Mesothelial cell of epicardium (in vitro differentiated cells): ENCODE measurements at regions not wholly inside any gene's neighbourhood (a gene's known extent, or its start where the extent isn't known, plus 50 kb on each side); places are given as distances from the start of the nearest gene placed in this dataset.

ENCODE experiments used
- DNase-seq, 2 experiments: peaks; one replicate each; pipeline ENCODE4 v3.0.0; 2021; ENCODE audit warnings: low spot score in 2 of 2; ENCODE audit not compliant: unreplicated experiment in 2 of 2
- H3K27ac Mint-ChIP-seq: 2 replicates; pipeline ENCODE4 v1.8.0; 2021; ENCODE audit warnings: mixed read lengths
- H3K27me3 Mint-ChIP-seq: 2 replicates; pipeline ENCODE4 v1.8.0; 2021; ENCODE audit warnings: low read depth, mixed read lengths
- H3K36me3 Mint-ChIP-seq: 2 replicates; pipeline ENCODE4 v1.8.0; 2021; ENCODE audit warnings: mixed read lengths
- H3K4me1 Mint-ChIP-seq: 2 replicates; pipeline ENCODE4 v1.8.0; 2021; ENCODE audit warnings: mixed read lengths
- H3K4me3 Mint-ChIP-seq: 2 replicates; pipeline ENCODE4 v1.8.0; 2021; ENCODE audit warnings: mild to moderate bottlenecking, moderate library complexity, mixed read lengths
- H3K9me3 Mint-ChIP-seq: 2 replicates; pipeline ENCODE4 v1.8.0; 2021; ENCODE audit warnings: mixed read lengths
- TF ChIP-seq, protein P1 (sequence below): fragments of 200-600 bp; sonication (generic); IDR thresholded peaks from one replicate; pipeline ENCODE4 v1.5.0; 2021; ENCODE audit warnings: antibody characterized with exemption; ENCODE audit not compliant: unreplicated experiment

DNA sequence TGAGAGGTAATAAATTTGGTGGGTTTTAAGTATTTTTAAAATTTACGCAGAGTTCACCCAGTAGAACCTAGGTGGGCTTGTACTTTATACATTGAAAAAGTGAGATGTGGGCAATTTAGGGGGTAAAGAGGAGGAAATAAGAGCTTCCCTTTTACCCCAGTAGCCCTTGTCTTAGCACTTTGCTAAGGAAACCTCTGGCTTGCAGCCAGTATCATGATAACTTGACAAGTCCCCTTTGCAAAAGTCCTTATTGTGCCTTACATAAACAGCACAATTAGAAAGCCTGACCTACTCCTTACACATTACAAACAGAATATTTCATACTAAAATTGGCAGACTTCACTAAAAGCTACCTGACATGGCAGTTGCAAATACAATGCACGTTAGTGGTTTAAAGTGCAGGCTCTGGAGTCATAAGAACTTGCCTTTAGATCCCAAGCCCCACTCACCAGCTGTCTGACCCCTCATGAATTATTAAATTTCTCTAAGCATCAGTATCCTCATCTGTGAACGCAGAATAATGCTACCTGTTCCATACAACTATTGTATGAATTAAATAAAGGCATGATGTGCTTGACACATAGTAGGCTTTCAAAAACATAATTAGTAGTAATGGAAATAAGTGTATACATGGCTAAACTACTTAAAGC is 53.2 kb upstream of the NELL2 start:
- Mint-ChIP-seq H3K27me3 (peaks cover 7% of the 10 kb centered on the region), H3K4me1 (peaks cover 2% of the 10 kb centered on the region), H3K4me3 (no peak overlapping the region), H3K9me3 (peaks cover 6% of the 10 kb centered on the region), H3K36me3 (no peaks in the 10 kb centered on the region), H3K27ac (no peak overlapping the region)
- no peak for DNase-seq
- TF ChIP-seq, protein P1, sequence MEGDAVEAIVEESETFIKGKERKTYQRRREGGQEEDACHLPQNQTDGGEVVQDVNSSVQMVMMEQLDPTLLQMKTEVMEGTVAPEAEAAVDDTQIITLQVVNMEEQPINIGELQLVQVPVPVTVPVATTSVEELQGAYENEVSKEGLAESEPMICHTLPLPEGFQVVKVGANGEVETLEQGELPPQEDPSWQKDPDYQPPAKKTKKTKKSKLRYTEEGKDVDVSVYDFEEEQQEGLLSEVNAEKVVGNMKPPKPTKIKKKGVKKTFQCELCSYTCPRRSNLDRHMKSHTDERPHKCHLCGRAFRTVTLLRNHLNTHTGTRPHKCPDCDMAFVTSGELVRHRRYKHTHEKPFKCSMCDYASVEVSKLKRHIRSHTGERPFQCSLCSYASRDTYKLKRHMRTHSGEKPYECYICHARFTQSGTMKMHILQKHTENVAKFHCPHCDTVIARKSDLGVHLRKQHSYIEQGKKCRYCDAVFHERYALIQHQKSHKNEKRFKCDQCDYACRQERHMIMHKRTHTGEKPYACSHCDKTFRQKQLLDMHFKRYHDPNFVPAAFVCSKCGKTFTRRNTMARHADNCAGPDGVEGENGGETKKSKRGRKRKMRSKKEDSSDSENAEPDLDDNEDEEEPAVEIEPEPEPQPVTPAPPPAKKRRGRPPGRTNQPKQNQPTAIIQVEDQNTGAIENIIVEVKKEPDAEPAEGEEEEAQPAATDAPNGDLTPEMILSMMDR = no peak
